ENCODE measurements at regions not wholly inside any gene's neighbourhood (a gene's known extent, or its start where the extent isn't known, plus 50 kb on each side); places are given as distances from the start of the nearest gene placed in this dataset.

DNA sequence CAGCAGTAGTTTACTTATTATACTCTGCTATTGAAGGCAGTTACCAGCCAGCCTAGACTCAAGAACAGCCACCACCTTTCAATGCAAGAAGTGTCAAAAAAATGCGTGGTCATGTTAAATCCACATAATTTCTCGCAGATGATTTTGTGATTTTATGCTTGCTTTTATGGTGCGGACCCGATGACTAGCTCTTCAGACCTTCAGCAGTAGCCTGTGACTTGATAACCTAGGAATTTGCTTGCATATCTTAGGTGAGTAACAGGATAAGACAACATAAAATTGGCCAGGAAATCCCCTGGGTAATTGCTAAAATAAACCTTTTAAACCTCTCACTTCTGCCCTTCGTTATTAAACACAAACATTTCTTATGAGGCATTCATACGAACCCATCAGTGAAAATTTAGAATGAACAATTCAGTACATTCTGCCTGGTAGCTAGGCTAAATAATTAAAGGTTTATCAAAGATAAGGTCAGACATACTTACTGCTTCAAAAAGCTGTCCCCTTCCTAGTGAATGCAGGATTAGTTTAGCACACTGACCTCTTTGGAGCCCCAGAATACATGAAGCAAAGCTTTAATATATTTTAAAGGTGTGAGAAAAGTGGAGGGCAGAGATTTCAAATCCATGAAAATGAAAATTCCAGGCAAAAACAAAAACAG, 798.8 kb downstream of the OTOL1 start:
- no peak for TF ChIP-seq POLR2A (IDR thresholded peaks at IDR 0.05)
- TF ChIP-seq CTCF (IDR thresholded peaks at IDR 0.05), result no peak
